ENCODE measurements at regions not wholly inside any gene's neighbourhood (a gene's known extent, or its start where the extent isn't known, plus 50 kb on each side); places are given as distances from the start of the nearest gene placed in this dataset.

GRCh38 chr5:155728857-155729683 is 597.9 kb upstream of the SGCD start:
- no peaks in the 10 kb centered on the region for H3K36me3 ChIP-seq (ENCODE audit: control insufficient read depth, insufficient read depth, low read length)
- no peaks in the 10 kb centered on the region for H3K27me3 ChIP-seq (replicated peaks; ENCODE audit: control insufficient read depth, insufficient read depth, low read length)
- no peak for DNase-seq (ENCODE audit: extremely low read depth, insufficient read length)
- TF ChIP-seq CTCF (IDR thresholded peaks at IDR 0.05; ENCODE audit: insufficient read depth, low read length, poor library complexity, severe bottlenecking): no peak
- no peak overlapping the region for H3K4me3 ChIP-seq (replicated peaks; ENCODE audit: low read depth, low read length)

- H3K27me3 ChIP-seq (replicated peaks; ENCODE audit: control insufficient read depth, insufficient read depth, low read length): no peaks in the 10 kb centered on the region
- DNase-seq (ENCODE audit: extremely low read depth, insufficient read length): no peak
Measured at GRCh38 chr5:155729684-155730059, 597.3 kb upstream of the SGCD start.

GRCh38 chr5:155732587-155733376 is 594.2 kb upstream of the SGCD start:
- no peak for TF ChIP-seq CTCF (IDR thresholded peaks at IDR 0.05; ENCODE audit: insufficient read depth, low read length, poor library complexity, severe bottlenecking)
- Histone ChIP-seq H3K27me3 (replicated peaks; ENCODE audit: control insufficient read depth, insufficient read depth, low read length) (no peaks in the 10 kb centered on the region), H3K4me3 (replicated peaks; ENCODE audit: low read depth, low read length) (no peak overlapping the region), H3K36me3 (ENCODE audit: control insufficient read depth, insufficient read depth, low read length) (no peaks in the 10 kb centered on the region)
- no peak for DNase-seq (ENCODE audit: extremely low read depth, insufficient read length)

More at GRCh38 chr5:155729684-155730059, 597.3 kb upstream of the SGCD start:
- Histone ChIP-seq H3K36me3 (ENCODE audit: control insufficient read depth, insufficient read depth, low read length) (no peaks in the 10 kb centered on the region), H3K4me3 (replicated peaks; ENCODE audit: low read depth, low read length) (no peak overlapping the region)
- TF ChIP-seq CTCF (IDR thresholded peaks at IDR 0.05; ENCODE audit: insufficient read depth, low read length, poor library complexity, severe bottlenecking): no peak

- no peak for TF ChIP-seq CTCF (IDR thresholded peaks at IDR 0.05; ENCODE audit: insufficient read depth, low read length, poor library complexity, severe bottlenecking)
- H3K36me3 ChIP-seq (ENCODE audit: control insufficient read depth, insufficient read depth, low read length): no peaks in the 10 kb centered on the region
- no peak overlapping the region for H3K4me3 ChIP-seq (replicated peaks; ENCODE audit: low read depth, low read length)
- H3K27me3 ChIP-seq (replicated peaks; ENCODE audit: control insufficient read depth, insufficient read depth, low read length): no peaks in the 10 kb centered on the region
- DNase-seq (ENCODE audit: extremely low read depth, insufficient read length): no peak
Measured at GRCh38 chr5:155733935-155734334, 593.0 kb upstream of the SGCD start.

- Histone ChIP-seq H3K4me3 (replicated peaks; ENCODE audit: low read depth, low read length) (no peak overlapping the region), H3K27me3 (replicated peaks; ENCODE audit: control insufficient read depth, insufficient read depth, low read length) (no peaks in the 10 kb centered on the region), H3K36me3 (ENCODE audit: control insufficient read depth, insufficient read depth, low read length) (no peaks in the 10 kb centered on the region)
- TF ChIP-seq CTCF (IDR thresholded peaks at IDR 0.05; ENCODE audit: insufficient read depth, low read length, poor library complexity, severe bottlenecking): no peak
- DNase-seq (ENCODE audit: extremely low read depth, insufficient read length): no peak
Measured at GRCh38 chr5:155735388-155735787, 591.6 kb upstream of the SGCD start.

Measured in GM06990 (cell line).